Urinary bladder (tissue), 3 donors: ENCODE measurements at regions not wholly inside any gene's neighbourhood (a gene's known extent, or its start where the extent isn't known, plus 50 kb on each side); places are given as distances from the start of the nearest gene placed in this dataset.

Experiments
- DNase-seq: peaks from one replicate; pipeline ENCODE4 v3.0.0-alpha.2; 2015; ENCODE audit errors: extremely low spot score
- H3K27ac ChIP-seq: one replicate; pipeline ENCODE4 v1.5.1; 2013; ENCODE audit warnings: low read depth, mild to moderate bottlenecking, moderate library complexity
- H3K36me3 ChIP-seq: one replicate; pipeline ENCODE4 v1.6.1; 2013; ENCODE audit warnings: mild to moderate bottlenecking, moderate library complexity; ENCODE audit not compliant: insufficient read depth
- H3K4me1 ChIP-seq: one replicate; pipeline ENCODE4 v1.6.1; 2013; ENCODE audit warnings: mild to moderate bottlenecking, moderate library complexity; ENCODE audit not compliant: insufficient read depth
- H3K4me3 ChIP-seq: one replicate; pipeline ENCODE4 v1.5.1; 2013; ENCODE audit warnings: low read depth, low read length
- WGBS: extraction: QIAGEN DNeasy Blood & Tissue Kit; methylation state at CpG from one replicate; pipeline ENCODE4 v1.1.7; 2013; 5-methylcytosine and 5-hydroxymethylcytosine counted together
- donor health status: healthy with polysubstance abuse.
- donor health status: healthy.

DNA sequence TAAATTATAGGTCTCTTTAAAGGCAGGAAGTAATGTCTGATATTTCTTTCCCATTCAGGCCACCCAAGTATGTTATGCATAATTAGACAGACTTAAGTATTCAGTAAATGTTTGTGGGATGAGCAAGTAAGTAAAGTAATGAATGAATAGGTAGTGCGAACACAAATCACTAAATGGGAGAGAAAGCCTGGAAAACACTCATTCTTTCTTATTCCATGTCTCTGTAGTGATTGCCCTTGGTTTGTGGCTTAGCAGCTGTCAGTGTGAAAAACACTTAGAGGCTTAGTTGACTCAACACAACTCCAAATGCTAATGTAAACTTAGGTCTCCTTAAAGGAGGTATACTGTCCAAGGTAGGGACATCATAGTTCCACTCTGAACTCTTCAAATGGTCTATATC, 182.5 kb downstream of the ZC3H11B start:
- no peaks in the 10 kb centered on the region for H3K4me1 ChIP-seq
- no peak overlapping the region for H3K27ac ChIP-seq
- WGBS: 96% methylated on average over 1 of the region's 1 CpG
- no peak for DNase-seq
- H3K36me3 ChIP-seq: no peaks in the 10 kb centered on the region
- H3K4me3 ChIP-seq: no peak overlapping the region

DNA sequence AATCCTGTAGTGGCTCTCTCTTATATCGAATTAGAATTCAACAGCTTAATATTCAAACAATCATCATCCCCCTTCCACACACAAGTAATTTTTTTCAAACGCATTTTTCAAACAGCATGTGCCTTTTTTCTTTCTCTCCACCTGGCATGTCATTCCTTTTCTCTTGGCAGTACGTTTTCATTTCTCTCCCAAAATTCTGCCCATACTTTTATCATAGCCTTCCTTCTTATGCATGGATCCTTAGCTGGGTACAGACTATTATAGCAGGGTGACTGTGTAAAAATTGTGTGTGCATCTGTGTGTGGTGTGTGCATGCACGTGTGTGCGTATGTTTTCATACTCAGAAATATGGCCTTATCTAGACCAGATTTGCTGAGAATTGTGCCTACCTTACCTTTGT, 184.3 kb downstream of the ZC3H11B start:
- 88% methylated on average over 5 of the region's 5 CpGs for WGBS
- Histone ChIP-seq H3K36me3 (no peaks in the 10 kb centered on the region), H3K4me1 (no peaks in the 10 kb centered on the region), H3K27ac (no peak overlapping the region), H3K4me3 (no peak overlapping the region)
- DNase-seq: no peak

- Histone ChIP-seq H3K36me3 (no peaks in the 10 kb centered on the region), H3K27ac (no peak overlapping the region), H3K4me1 (no peaks in the 10 kb centered on the region), H3K4me3 (no peak overlapping the region)
- 40% methylated on average over 2 of the region's 2 CpGs for WGBS
- DNase-seq: no peak
These were observed 184.9 kb downstream of the ZC3H11B start for GRCh38 chr1:219427989-219428388.

DNA sequence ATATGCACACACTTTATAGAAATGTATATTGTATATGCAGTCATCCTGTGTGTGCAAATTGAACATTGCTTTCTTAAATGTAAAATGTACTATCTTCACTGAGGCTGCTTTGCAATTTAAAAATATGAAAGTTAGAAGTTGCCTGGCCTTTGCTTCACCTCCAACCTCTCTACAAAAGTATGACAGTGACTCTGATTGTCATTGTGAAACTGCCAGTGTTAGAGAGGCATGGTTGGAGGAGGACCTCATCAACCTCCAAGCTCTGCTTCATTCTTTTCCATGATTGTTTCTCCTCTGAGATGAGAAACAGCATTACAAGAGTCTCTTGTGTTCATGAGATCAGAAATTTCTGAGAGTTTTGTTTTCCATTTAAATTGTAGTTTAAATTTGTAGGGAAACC, 185.5 kb downstream of the ZC3H11B start:
- H3K27ac ChIP-seq: no peak overlapping the region
- H3K4me3 ChIP-seq: no peak overlapping the region
- H3K36me3 ChIP-seq: no peaks in the 10 kb centered on the region
- no peak for DNase-seq
- no peaks in the 10 kb centered on the region for H3K4me1 ChIP-seq

GRCh38 chr1:219422811-219423598, 189.9 kb downstream of the ZC3H11B start:
- H3K36me3 ChIP-seq: no peaks in the 10 kb centered on the region
- H3K4me3 ChIP-seq: no peak overlapping the region
- no peaks in the 10 kb centered on the region for H3K4me1 ChIP-seq
- 95% methylated on average over 4 of the region's 4 CpGs for WGBS
- no peak for DNase-seq
- no peak overlapping the region for H3K27ac ChIP-seq

- no peak overlapping the region for H3K4me3 ChIP-seq
- no peaks in the 10 kb centered on the region for H3K36me3 ChIP-seq
- no peaks in the 10 kb centered on the region for H3K4me1 ChIP-seq
- no peak for DNase-seq
- H3K27ac ChIP-seq: no peak overlapping the region
These were observed 192.0 kb downstream of the ZC3H11B start for GRCh38 chr1:219420913-219421312.

DNA sequence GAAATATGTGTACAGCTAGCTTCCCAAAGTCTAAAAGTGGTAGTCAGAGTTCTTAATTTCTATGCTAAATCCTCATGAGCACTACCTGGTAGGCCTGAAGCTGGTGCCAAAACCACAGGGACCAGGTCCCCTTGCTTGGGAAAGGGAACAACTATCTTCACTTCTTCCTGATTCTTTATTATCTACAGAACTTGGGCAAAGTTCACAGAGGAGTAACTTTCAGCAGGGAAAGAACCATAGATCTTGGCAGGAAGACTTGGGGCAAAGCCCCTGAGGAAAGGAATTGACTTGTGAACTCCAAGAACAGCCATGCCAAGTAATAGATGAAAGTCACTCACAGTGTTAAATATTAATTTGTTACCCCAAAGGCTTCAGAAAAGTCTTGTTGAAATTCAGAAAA, 193.0 kb downstream of the ZC3H11B start:
- no peaks in the 10 kb centered on the region for H3K36me3 ChIP-seq
- H3K27ac ChIP-seq: no peak overlapping the region
- H3K4me3 ChIP-seq: no peak overlapping the region
- H3K4me1 ChIP-seq: no peaks in the 10 kb centered on the region
- DNase-seq: no peak

DNA sequence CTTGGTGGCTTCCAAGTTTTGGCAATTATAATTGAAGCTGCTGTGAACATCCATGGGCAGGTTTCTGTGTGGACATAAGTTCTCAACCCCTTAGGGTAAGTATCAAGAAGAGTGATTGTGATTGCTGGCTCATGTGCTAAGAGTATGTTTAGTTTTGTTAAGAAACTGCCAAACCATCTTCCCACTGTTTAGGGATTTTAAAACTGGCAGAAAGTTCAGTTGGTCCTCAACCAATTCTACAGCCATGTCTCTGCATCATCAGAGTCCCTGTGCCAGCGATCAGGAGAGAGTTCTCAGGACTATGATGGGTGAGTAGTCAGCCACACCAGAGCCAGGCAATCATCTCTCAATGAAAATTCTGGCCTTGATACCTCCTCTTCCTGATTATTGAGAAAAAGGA, 193.8 kb downstream of the ZC3H11B start:
- 86% methylated on average over 1 of the region's 1 CpG for WGBS
- Histone ChIP-seq H3K4me1 (no peaks in the 10 kb centered on the region), H3K4me3 (no peak overlapping the region), H3K27ac (no peak overlapping the region), H3K36me3 (no peaks in the 10 kb centered on the region)
- no peak for DNase-seq

GRCh38 chr1:219417610-219418009, 195.3 kb downstream of the ZC3H11B start:
- Histone ChIP-seq H3K4me1 (no peaks in the 10 kb centered on the region), H3K4me3 (no peak overlapping the region), H3K27ac (no peak overlapping the region), H3K36me3 (no peaks in the 10 kb centered on the region)
- 84% methylated on average over 3 of the region's 3 CpGs for whole genome bisulfite sequencing
- no peak for DNase-seq

DNA sequence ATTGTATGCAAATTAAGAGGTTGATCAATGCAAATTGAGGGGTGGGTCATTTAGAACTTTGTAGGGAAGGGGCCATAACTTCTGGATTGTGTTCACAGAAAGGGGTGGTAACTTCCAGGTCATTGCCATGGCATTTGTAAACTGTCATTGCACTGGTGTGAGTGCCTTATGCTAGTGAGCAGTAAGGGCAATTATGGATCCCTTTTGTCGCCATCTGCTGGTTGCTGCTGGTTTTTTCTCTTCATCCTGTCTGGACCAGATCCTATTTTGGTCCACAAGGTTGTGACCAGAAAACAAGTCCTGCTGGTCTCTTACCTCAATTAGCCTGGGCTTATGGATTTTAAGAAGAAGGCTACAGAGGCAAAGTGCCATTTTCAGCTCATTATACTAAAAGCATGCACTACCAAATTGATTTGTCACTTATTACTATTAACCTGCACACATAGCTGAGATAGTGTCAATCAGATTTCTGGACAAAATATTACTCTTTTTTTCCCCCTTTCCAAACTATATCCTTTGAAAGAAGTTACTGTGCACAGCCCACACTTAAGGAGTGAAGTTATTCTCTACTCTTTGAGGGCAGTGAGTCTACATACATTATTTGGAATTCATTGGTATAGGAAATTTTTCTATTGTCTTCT, 196.2 kb downstream of the ZC3H11B start:
- Histone ChIP-seq H3K27ac (no peak overlapping the region), H3K4me1 (no peaks in the 10 kb centered on the region), H3K4me3 (no peak overlapping the region), H3K36me3 (no peaks in the 10 kb centered on the region)
- no peak for DNase-seq
- 50% methylated on average over 1 of the region's 1 CpG for WGBS

- H3K27ac ChIP-seq: no peak overlapping the region
- DNase-seq: no peak
- H3K4me3 ChIP-seq: no peak overlapping the region
- WGBS: 97% methylated on average over 2 of the region's 2 CpGs
- H3K4me1 ChIP-seq: no peaks in the 10 kb centered on the region
- no peaks in the 10 kb centered on the region for H3K36me3 ChIP-seq
These were observed 197.0 kb downstream of the ZC3H11B start for GRCh38 chr1:219415915-219416314.

DNA sequence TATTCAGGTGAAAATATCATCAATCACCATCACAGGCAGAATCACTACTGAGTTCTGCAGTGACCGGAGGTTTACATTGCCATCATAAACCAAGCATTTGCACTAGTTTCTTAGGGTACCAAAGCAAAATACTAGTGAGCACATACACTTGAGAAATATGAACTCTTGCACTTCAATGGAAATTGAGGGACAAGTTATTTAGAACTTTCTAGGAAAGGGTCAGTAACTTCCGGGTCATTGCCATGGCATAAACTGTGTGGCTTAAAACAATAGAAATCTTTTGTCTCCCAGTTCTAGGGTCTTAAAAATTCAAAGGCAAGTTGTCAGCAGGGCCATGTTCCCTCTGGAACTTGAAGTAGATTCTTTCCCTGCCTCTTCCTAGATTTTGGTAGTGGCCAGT, 197.5 kb downstream of the ZC3H11B start:
- no peaks in the 10 kb centered on the region for H3K36me3 ChIP-seq
- no peak overlapping the region for H3K4me3 ChIP-seq

DNA sequence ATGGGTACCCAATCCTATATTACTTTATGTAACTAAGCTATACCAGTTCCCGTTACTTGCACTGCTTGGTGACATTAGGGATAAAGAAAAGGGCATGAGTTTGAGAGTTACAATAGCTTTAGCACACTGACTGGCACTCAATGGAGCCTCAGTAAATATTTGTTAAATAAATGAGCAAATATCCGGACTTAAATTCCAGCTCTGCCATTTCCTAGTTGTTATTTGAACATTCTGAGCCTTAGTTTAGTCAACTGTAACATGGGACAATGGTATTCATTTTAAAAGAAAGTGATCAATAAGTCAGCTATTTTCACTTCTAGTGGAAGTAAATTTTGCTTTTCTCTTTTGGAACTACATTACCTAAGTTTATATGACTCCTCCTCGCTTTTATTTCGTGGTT, 198.7 kb downstream of the ZC3H11B start:
- 89% methylated on average over 4 of the region's 4 CpGs for WGBS

More for the DNA sequence above, 197.5 kb downstream of the ZC3H11B start:
- 94% methylated on average over 2 of the region's 2 CpGs for WGBS
- no peak overlapping the region for H3K27ac ChIP-seq
- no peaks in the 10 kb centered on the region for H3K4me1 ChIP-seq
- no peak for DNase-seq

GRCh38 chr1:219413536-219413935, 199.4 kb downstream of the ZC3H11B start:
- no peak for DNase-seq
- no peak overlapping the region for H3K27ac ChIP-seq
- no peaks in the 10 kb centered on the region for H3K36me3 ChIP-seq
- no peaks in the 10 kb centered on the region for H3K4me1 ChIP-seq
- no peak overlapping the region for H3K4me3 ChIP-seq
- 68% methylated on average over 1 of the region's 1 CpG for WGBS

More for the DNA sequence above, 198.7 kb downstream of the ZC3H11B start:
- Histone ChIP-seq H3K4me1 (no peaks in the 10 kb centered on the region), H3K36me3 (no peaks in the 10 kb centered on the region), H3K4me3 (no peak overlapping the region), H3K27ac (no peak overlapping the region)
- no peak for DNase-seq
